ENCODE measurements at regions not wholly inside any gene's neighbourhood (a gene's known extent, or its start where the extent isn't known, plus 50 kb on each side); places are given as distances from the start of the nearest gene placed in this dataset.

GRCh38 chr2:145166731-145167302 lies 646.9 kb upstream of the ZEB2 start:
- Mint-ChIP-seq H3K36me3 (ENCODE audit: low read depth) (no peaks in the 10 kb centered on the region; the same call in 2 of the 3 replicates), H3K4me1 (no peaks in the 10 kb centered on the region; the same call in 2 of the 3 replicates), H3K9me3 (no peaks in the 10 kb centered on the region), H3K27ac (no peak overlapping the region), H3K4me3 (no peak overlapping the region), H3K27me3 (ENCODE audit: insufficient read depth, low read depth, poor library complexity) (no peaks in the 10 kb centered on the region)
- H3K79me2 ChIP-seq (replicated peaks; ENCODE audit: insufficient read depth), result no peaks in the 10 kb centered on the region
- H3F3A ChIP-seq (replicated peaks; ENCODE audit: low read depth), result no peaks in the 10 kb centered on the region
- no peaks in the 10 kb centered on the region for H3K27me3 ChIP-seq (ENCODE audit: insufficient read depth)
- H3K27ac ChIP-seq (ENCODE audit: low read depth), result no peak overlapping the region
- no peak for ATAC-seq
- TF ChIP-seq ZNF462 (CRISPR knock-in tag; IDR thresholded peaks at IDR 0.05) (no peak), CTCF (conservative IDR thresholded peaks at IDR 0.05; ENCODE audit: low read depth in 2 of 2) (no peak), CREB1 (CRISPR knock-in tag; IDR thresholded peaks at IDR 0.05; ENCODE audit: low read depth) (no peak), POLR2AphosphoS5 (IDR thresholded peaks at IDR 0.05; ENCODE audit: low read depth) (no peak), EZH2 (IDR thresholded peaks at IDR 0.05; ENCODE audit: low read depth, unreplicated experiment) (no peak), REST (IDR thresholded peaks at IDR 0.05; ENCODE audit: unreplicated experiment) (no peak), ETS1 (IDR thresholded peaks at IDR 0.05) (no peak), EZH2phosphoT487 (IDR thresholded peaks at IDR 0.05; ENCODE audit: unreplicated experiment) (no peak), ZNF114 (CRISPR knock-in tag; IDR thresholded peaks at IDR 0.05) (no peak), NANOG (IDR thresholded peaks at IDR 0.05; ENCODE audit: borderline replicate concordance) (no peak), STAT1 (IDR thresholded peaks at IDR 0.05; ENCODE audit: unreplicated experiment) (no peak), ZNF331 (CRISPR knock-in tag; IDR thresholded peaks at IDR 0.05; ENCODE audit: low read depth) (no peak), JUNB (IDR thresholded peaks at IDR 0.05; ENCODE audit: unreplicated experiment) (no peak)
- no peaks in the 10 kb centered on the region for H3K36me3 ChIP-seq (ENCODE audit: insufficient read depth)
- DNase-seq (ENCODE audit: low spot score), result no peak
- H3K4me2 ChIP-seq, result no peak overlapping the region
- H2AFZ ChIP-seq, result no peak overlapping the region
- H3K4me3 ChIP-seq, result no peak overlapping the region
- H3K4me1 ChIP-seq (ENCODE audit: insufficient read depth), result no peaks in the 10 kb centered on the region
- H3K9me2 ChIP-seq (ENCODE audit: insufficient read depth), result no peaks in the 10 kb centered on the region
- H4K20me1 ChIP-seq (replicated peaks; ENCODE audit: insufficient read depth), result no peaks in the 10 kb centered on the region

Measured in GM23338 (cell line).